IMR-90 (cell line): ENCODE measurements at regions not wholly inside any gene's neighbourhood (a gene's known extent, or its start where the extent isn't known, plus 50 kb on each side); places are given as distances from the start of the nearest gene placed in this dataset.

ENCODE experiments used
- ATAC-seq: fragments of 200-7000 bp; cut with Tn5 transposase; 2 replicates; pipeline ENCODE4 v1.9.1; 2020; ENCODE audit warnings: low read depth, mild to moderate bottlenecking, moderate library complexity
- BruUV-seq: library from RNA; stranded (reverse); fragments of 400-500 nt; replicated peaks from 2 replicates; lab custom pipeline; 2021; lab: Mats Ljungman, UMichigan
- CTCF ChIA-PET: fragments of 300-600 bp; formaldehyde crosslinking; extraction: SDS; loops from one replicate; lab custom pipeline; 2021; ENCODE audit warnings: antibody characterized with exemption; lab: Yijun Ruan, JAX
- POLR2A ChIA-PET: fragments of 300-600 bp; sonication (Branson Sonifier 250); formaldehyde crosslinking; loops from one replicate; lab custom pipeline; 2022; ENCODE audit warnings: antibody characterized with exemption; ENCODE audit not compliant: unreplicated experiment; lab: Charles Lee
- DNase-seq: peaks from one replicate; pipeline ENCODE4 v3.0.0; 2013
- H2AFZ ChIP-seq: replicated peaks from 2 replicates; pipeline ENCODE3; 2013; ENCODE audit warnings: low read length, mild to moderate bottlenecking; ENCODE audit not compliant: poor library complexity
- H2AK5ac ChIP-seq: 2 replicates; pipeline ENCODE4 v1.6.1; 2013; ENCODE audit warnings: low read depth, low read length, inconsistent platforms
- H2AK9ac ChIP-seq: replicated peaks from 2 replicates; pipeline ENCODE3; 2013; ENCODE audit warnings: mild to moderate bottlenecking, low read depth, low read length, moderate library complexity; ENCODE audit not compliant: poor library complexity
- H2BK120ac ChIP-seq: 2 replicates; pipeline ENCODE4 v1.6.1; 2013; ENCODE audit warnings: low read depth, low read length, inconsistent platforms
- H2BK15ac ChIP-seq: 3 replicates; pipeline ENCODE4 v1.6.1; 2013; ENCODE audit warnings: low read depth, low read length, inconsistent platforms
- H2BK20ac ChIP-seq: 2 replicates; pipeline ENCODE4 v1.6.1; 2013; ENCODE audit warnings: low read depth, mild to moderate bottlenecking, inconsistent platforms, low read length, moderate library complexity
- H2BK5ac ChIP-seq: 2 replicates; pipeline ENCODE4 v1.6.1; 2013; ENCODE audit warnings: mild to moderate bottlenecking, low read depth, low read length, inconsistent platforms; ENCODE audit not compliant: poor library complexity, severe bottlenecking
- H3K14ac ChIP-seq: replicated peaks from 2 replicates; pipeline ENCODE4 v1.6.1; 2013; ENCODE audit warnings: low read depth, low read length, inconsistent platforms
- H3K18ac ChIP-seq: 2 replicates; pipeline ENCODE4 v1.6.1; 2013; ENCODE audit warnings: low read depth, low read length, control low read depth
- H3K23ac ChIP-seq: 2 replicates; pipeline ENCODE4 v1.6.1; 2013; ENCODE audit warnings: low read depth, low read length, inconsistent platforms
- H3K27ac ChIP-seq: 2 replicates; pipeline ENCODE4 v1.5.1; 2013; ENCODE audit warnings: mild to moderate bottlenecking, control low read depth, low read length; ENCODE audit not compliant: insufficient read depth
- H3K27me3 ChIP-seq: 2 replicates; pipeline ENCODE4 v1.6.1; 2013; ENCODE audit warnings: low read length; ENCODE audit not compliant: control insufficient read depth, insufficient read depth
- H3K36me3 ChIP-seq: 2 replicates; pipeline ENCODE4 v1.6.1; 2013; ENCODE audit warnings: low read length, mixed read lengths; ENCODE audit not compliant: control insufficient read depth, insufficient read depth
- H3K4ac ChIP-seq: 2 replicates; pipeline ENCODE4 v1.6.1; 2013; ENCODE audit warnings: low read depth, low read length, inconsistent platforms
- H3K4me1 ChIP-seq: 2 replicates; pipeline ENCODE4 v1.6.1; 2013; ENCODE audit warnings: low read length, mixed read lengths; ENCODE audit not compliant: control insufficient read depth, insufficient read depth
- H3K4me2 ChIP-seq: 2 replicates; pipeline ENCODE4 v1.6.1; 2013; ENCODE audit warnings: low read depth, mild to moderate bottlenecking, control low read depth, low read length, moderate library complexity
- H3K4me3 ChIP-seq: 2 replicates; pipeline ENCODE4 v1.5.1; 2013; ENCODE audit warnings: low read depth, mild to moderate bottlenecking, control low read depth, low read length, moderate library complexity; ENCODE audit not compliant: insufficient read depth
- H3K56ac ChIP-seq: 2 replicates; pipeline ENCODE4 v1.6.1; 2013; ENCODE audit warnings: low read length, inconsistent platforms; ENCODE audit not compliant: insufficient read depth; ENCODE audit errors: extremely low read depth
- H3K79me1 ChIP-seq, 2 experiments: 2 replicates each; pipeline ENCODE4 v1.6.1; 2013; ENCODE audit warnings: low read length in 2 of 2, inconsistent platforms in 1 of 2, low read depth in 1 of 2
- H3K9ac ChIP-seq: 2 replicates; pipeline ENCODE4 v1.6.1; 2013; ENCODE audit warnings: low read depth, low read length, control low read depth
- H3K9me1 ChIP-seq: 2 replicates; pipeline ENCODE4 v1.6.1; 2013; ENCODE audit warnings: low read length, inconsistent platforms; ENCODE audit not compliant: insufficient read depth
- H3K9me3 ChIP-seq: 2 replicates; pipeline ENCODE4 v1.6.1; 2013; ENCODE audit warnings: low read length; ENCODE audit not compliant: control insufficient read depth, insufficient read depth
- H4K20me1 ChIP-seq: 2 replicates; pipeline ENCODE4 v1.6.1; 2013; ENCODE audit warnings: low read length, inconsistent platforms; ENCODE audit not compliant: insufficient read depth
- H4K5ac ChIP-seq: 2 replicates; pipeline ENCODE4 v1.6.1; 2013; ENCODE audit warnings: mild to moderate bottlenecking, low read depth, low read length, control low read depth
- H4K8ac ChIP-seq, 2 experiments: 2 replicates each; pipeline ENCODE4 v1.6.1; 2013; ENCODE audit warnings: low read depth in 2 of 2, low read length in 2 of 2, control low read depth in 1 of 2, inconsistent platforms in 1 of 2
- H4K91ac ChIP-seq: 2 replicates; pipeline ENCODE4 v1.6.1; 2013; ENCODE audit warnings: low read depth, low read length, inconsistent platforms; ENCODE audit not compliant: insufficient read depth
- BHLHE40 ChIP-seq: fragments of 150-350 bp; IDR thresholded peaks from 2 replicates; pipeline ENCODE4 v1.6.1; 2016; ENCODE audit warnings: mild to moderate bottlenecking, low read depth, low read length
- CEBPB ChIP-seq: IDR thresholded peaks from 2 replicates; pipeline ENCODE4 v1.6.1; 2012; ENCODE audit warnings: low read depth, low read length, improper control_type of control experiment
- CHD1 ChIP-seq: IDR thresholded peaks from 2 replicates; pipeline ENCODE4 v1.6.1; 2012; ENCODE audit warnings: low read depth, low read length, improper control_type of control experiment
- MAZ ChIP-seq: IDR thresholded peaks from 2 replicates; pipeline ENCODE4 v1.6.1; 2012; ENCODE audit warnings: low read depth, mild to moderate bottlenecking, low read length, improper control_type of control experiment, moderate library complexity, borderline replicate concordance
- MXI1 ChIP-seq: IDR thresholded peaks from 2 replicates; pipeline ENCODE4 v1.6.1; 2012; ENCODE audit warnings: low read depth, mild to moderate bottlenecking, low read length, moderate library complexity, borderline replicate concordance
- POLR2A ChIP-seq: IDR thresholded peaks from 2 replicates; pipeline ENCODE4 v1.6.1; 2012; ENCODE audit warnings: mild to moderate bottlenecking, low read depth, low read length
- RCOR1 ChIP-seq: IDR thresholded peaks from 2 replicates; pipeline ENCODE4 v1.6.1; 2012; ENCODE audit warnings: mild to moderate bottlenecking, low read length, improper control_type of control experiment; ENCODE audit not compliant: insufficient replicate concordance
- RFX5 ChIP-seq: IDR thresholded peaks from 2 replicates; pipeline ENCODE4 v1.8.0; 2012; ENCODE audit warnings: low read depth, mild to moderate bottlenecking, low read length, moderate library complexity
- SMC3 ChIP-seq: fragments of 150-350 bp; IDR thresholded peaks from 2 replicates; pipeline ENCODE4 v1.6.1; 2016; ENCODE audit warnings: low read depth, mild to moderate bottlenecking, antibody characterized with exemption, low read length, moderate library complexity
- WGBS, 2 experiments: methylation state at CpG; one replicate each; pipeline versions ENCODE4 v1.1.5 to v1.1.7; 2013; ENCODE audit warnings: missing lambda C conversion rate in 2 of 2; ENCODE audit not compliant: insufficient read length in 1 of 2; ENCODE audit errors: extremely low coverage in 2 of 2; 5-methylcytosine and 5-hydroxymethylcytosine counted together
- dilution Hi-C: fragments of 300-500 bp; cut with HindIII; formaldehyde crosslinking; loops from one replicate; pipeline ENCODE4 v1.14.3; 2018; ENCODE audit warnings: low sequenced_read_pairs; ENCODE audit not compliant: unreplicated experiment
- in situ Hi-C: fragments of 300-500 bp; cut with MboI; formaldehyde crosslinking; loops from 3 replicates; pipeline ENCODE4 v1.14.3; 2019; ENCODE audit warnings: low sequenced_read_pairs, inconsistent platforms, mixed read lengths
- intact Hi-C: fragments of 100-400 bp; cut with micrococcal nuclease; formaldehyde crosslinking; loops from 2 replicates; pipeline ENCODE4 v1.10.0; 2022
- TF ChIP-seq, protein P1 (sequence below): fragments of 150-350 bp; IDR thresholded peaks from 2 replicates; pipeline ENCODE4 v1.6.1; 2017; ENCODE audit warnings: mild to moderate bottlenecking, antibody characterized with exemption, low read length, low read depth
- TF ChIP-seq, protein P2 (sequence below): fragments of 150-350 bp; IDR thresholded peaks from 2 replicates; pipeline ENCODE4 v1.6.1; 2016; ENCODE audit warnings: low read depth, mild to moderate bottlenecking, low read length, moderate library complexity, borderline replicate concordance

DNA sequence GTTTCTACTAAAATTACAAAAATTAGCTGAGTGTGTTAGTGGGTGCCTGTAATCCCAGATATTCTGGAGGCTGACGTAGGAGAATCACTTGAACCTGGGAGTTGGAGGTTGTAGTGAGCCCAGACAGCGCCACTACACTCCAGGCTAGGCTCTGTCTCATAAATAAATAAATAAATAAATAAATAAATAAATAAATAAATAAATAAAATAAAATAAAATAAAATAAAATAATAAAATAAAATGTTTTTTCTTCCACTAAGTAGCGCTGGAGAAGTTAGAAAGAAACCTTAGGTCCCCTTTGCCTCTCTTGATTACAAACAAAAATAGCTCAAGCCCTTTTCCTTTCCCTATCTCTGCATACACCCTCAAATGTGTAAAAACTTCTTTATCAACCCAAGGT is 525.9 kb downstream of the IPMK start:
- H3K9me3 ChIP-seq, result peaks cover 2% of the 10 kb centered on the region; the same call in 1 of the 2 replicates
- no CpG with 5 or more reads among the region's 3 CpGs for WGBS, 2 experiments
- dilution Hi-C loops, result no loop called here
- H3K9ac ChIP-seq, result no peak overlapping the region
- no peak overlapping the region for H3K4ac ChIP-seq
- no peak overlapping the region for H4K5ac ChIP-seq
- H3K14ac ChIP-seq, result no peak overlapping the region
- no peak overlapping the region for H3K56ac ChIP-seq
- H3K9me1 ChIP-seq, result no peaks in the 10 kb centered on the region
- in situ Hi-C loops, result no loop called here
- H2BK15ac ChIP-seq, result no peak overlapping the region
- no peak overlapping the region for H2BK20ac ChIP-seq
- CTCF ChIA-PET, result no interaction called here
- no peak overlapping the region for H2AK9ac ChIP-seq
- no peaks in the 10 kb centered on the region for H3K79me1 ChIP-seq
- no peak overlapping the region for H4K91ac ChIP-seq
- no peaks in the 10 kb centered on the region for H3K36me3 ChIP-seq
- H3K27ac ChIP-seq, result no peak overlapping the region
- no peak overlapping the region for H3K4me3 ChIP-seq
- no peak for ATAC-seq
- TF ChIP-seq, protein P1, sequence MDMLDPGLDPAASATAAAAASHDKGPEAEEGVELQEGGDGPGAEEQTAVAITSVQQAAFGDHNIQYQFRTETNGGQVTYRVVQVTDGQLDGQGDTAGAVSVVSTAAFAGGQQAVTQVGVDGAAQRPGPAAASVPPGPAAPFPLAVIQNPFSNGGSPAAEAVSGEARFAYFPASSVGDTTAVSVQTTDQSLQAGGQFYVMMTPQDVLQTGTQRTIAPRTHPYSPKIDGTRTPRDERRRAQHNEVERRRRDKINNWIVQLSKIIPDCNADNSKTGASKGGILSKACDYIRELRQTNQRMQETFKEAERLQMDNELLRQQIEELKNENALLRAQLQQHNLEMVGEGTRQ, result no peak
- TF ChIP-seq CHD1 (no peak), MAZ (no peak), BHLHE40 (no peak), RCOR1 (no peak), POLR2A (no peak), MXI1 (no peak), CEBPB (no peak), SMC3 (no peak), RFX5 (no peak)
- TF ChIP-seq, protein P2, sequence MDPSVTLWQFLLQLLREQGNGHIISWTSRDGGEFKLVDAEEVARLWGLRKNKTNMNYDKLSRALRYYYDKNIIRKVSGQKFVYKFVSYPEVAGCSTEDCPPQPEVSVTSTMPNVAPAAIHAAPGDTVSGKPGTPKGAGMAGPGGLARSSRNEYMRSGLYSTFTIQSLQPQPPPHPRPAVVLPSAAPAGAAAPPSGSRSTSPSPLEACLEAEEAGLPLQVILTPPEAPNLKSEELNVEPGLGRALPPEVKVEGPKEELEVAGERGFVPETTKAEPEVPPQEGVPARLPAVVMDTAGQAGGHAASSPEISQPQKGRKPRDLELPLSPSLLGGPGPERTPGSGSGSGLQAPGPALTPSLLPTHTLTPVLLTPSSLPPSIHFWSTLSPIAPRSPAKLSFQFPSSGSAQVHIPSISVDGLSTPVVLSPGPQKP, result no peak
- no peaks in the 10 kb centered on the region for H3K27me3 ChIP-seq
- no peak overlapping the region for H4K8ac ChIP-seq
- no TSS peak for BruUV-seq
- H3K4me2 ChIP-seq, result no peak overlapping the region
- H3K4me1 ChIP-seq, result no peaks in the 10 kb centered on the region
- intact Hi-C loops, result no loop called here
- no peak overlapping the region for H3K18ac ChIP-seq
- POLR2A ChIA-PET, result no interaction called here
- no peak overlapping the region for H2BK120ac ChIP-seq
- no peak overlapping the region for H2BK5ac ChIP-seq
- no peaks in the 10 kb centered on the region for H4K20me1 ChIP-seq
- H2AFZ ChIP-seq, result no peak overlapping the region
- H2AK5ac ChIP-seq, result no peak overlapping the region
- no peak overlapping the region for H3K23ac ChIP-seq
- DNase-seq, result no peak
